Activated naive CD4-positive, alpha-beta T cell treated with anti-CD3 and anti-CD28 coated beads for 36 hours (primary cell): ENCODE measurements at regions not wholly inside any gene's neighbourhood (a gene's known extent, or its start where the extent isn't known, plus 50 kb on each side); places are given as distances from the start of the nearest gene placed in this dataset.
"Not testable (repeated sequence)": the region's sequence is repeated elsewhere in the genome, so short reads cannot be mapped to it uniquely, and the experiment has no call there.

ENCODE experiments used
- CTCF ChIA-PET: fragments of 350-600 bp; sonication (Branson Sonifier 250); formaldehyde crosslinking; loops from one replicate; lab custom pipeline; 2021; ENCODE audit warnings: antibody characterized with exemption; lab: Charles Lee
- DNase-seq: peaks from one replicate; pipeline ENCODE4 v3.0.0-alpha.2; 2020
- H3K27ac Mint-ChIP-seq: one replicate; pipeline ENCODE4 v1.8.0; 2021; ENCODE audit warnings: mild to moderate bottlenecking, mixed read lengths
- H3K27me3 Mint-ChIP-seq: one replicate; pipeline ENCODE4 v1.8.0; 2021; ENCODE audit warnings: low read depth, mixed read lengths
- H3K36me3 Mint-ChIP-seq: one replicate; pipeline ENCODE4 v1.8.0; 2021; ENCODE audit warnings: low read depth, mixed read lengths
- H3K4me1 Mint-ChIP-seq: one replicate; pipeline ENCODE4 v1.8.0; 2021; ENCODE audit warnings: low read depth, mixed read lengths
- H3K4me3 Mint-ChIP-seq: one replicate; pipeline ENCODE4 v1.8.0; 2021; ENCODE audit warnings: mild to moderate bottlenecking, moderate library complexity, mixed read lengths
- H3K9me3 Mint-ChIP-seq: one replicate; pipeline ENCODE4 v1.8.0; 2021; ENCODE audit warnings: mixed read lengths
- intact Hi-C: fragments of 100-400 bp; cut with micrococcal nuclease; formaldehyde crosslinking; loops from one replicate; pipeline ENCODE4 v1.15.1; 2023

DNA sequence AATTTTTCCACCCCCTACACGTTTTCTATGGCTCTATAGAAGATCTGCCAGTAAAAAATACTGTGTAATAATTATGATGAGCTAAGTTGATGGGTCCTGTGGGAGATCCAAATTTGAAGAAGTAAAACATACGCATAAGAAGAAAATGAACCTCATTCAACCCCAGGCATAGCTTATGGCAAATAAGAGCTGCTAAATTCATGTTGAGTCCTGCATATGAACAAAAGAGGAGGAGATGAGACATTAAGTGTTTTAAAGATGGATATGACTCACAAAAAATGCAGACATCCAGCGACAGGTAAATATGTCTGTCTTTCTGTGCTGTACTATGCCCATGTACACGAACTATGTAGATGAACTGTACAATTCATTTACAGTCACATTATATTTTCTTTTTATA, 101.9 kb downstream of the LIG4 start:
- H3K9me3 Mint-ChIP-seq, result no peaks in the 10 kb centered on the region
- H3K4me3 Mint-ChIP-seq, result no peak overlapping the region
- CTCF ChIA-PET, result no interaction called here
- intact Hi-C loops, result no loop called here
- H3K36me3 Mint-ChIP-seq, result no peaks in the 10 kb centered on the region
- peaks cover 5% of the 10 kb centered on the region for H3K27me3 Mint-ChIP-seq
- H3K27ac Mint-ChIP-seq, result no peak overlapping the region
- no peak for DNase-seq
- no peaks in the 10 kb centered on the region for H3K4me1 Mint-ChIP-seq

DNA sequence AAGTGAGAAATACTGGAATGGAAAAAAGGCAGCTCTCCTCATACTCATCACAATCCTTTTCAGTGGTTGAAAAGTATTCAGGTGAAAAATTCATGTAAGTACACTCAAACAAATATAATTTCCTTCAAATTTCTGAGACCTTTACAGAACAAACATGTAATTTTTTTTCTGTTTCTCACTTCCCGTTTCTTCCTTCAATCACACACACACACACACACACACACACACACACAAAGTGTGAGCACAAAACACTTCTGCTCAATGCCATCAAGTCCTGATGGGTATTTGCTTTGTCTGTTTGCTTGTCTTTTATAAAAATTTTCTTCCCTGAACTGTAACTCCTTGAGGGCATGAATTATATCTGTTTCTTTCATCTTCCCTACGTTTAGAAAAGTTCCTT, 110.6 kb downstream of the LIG4 start:
- H3K36me3 Mint-ChIP-seq, result no peaks in the 10 kb centered on the region
- intact Hi-C loops, result no loop called here
- no peaks in the 10 kb centered on the region for H3K4me1 Mint-ChIP-seq
- H3K4me3 Mint-ChIP-seq, result no peak overlapping the region
- CTCF ChIA-PET, result no interaction called here
- H3K27me3 Mint-ChIP-seq, result peaks cover 2% of the 10 kb centered on the region
- H3K27ac Mint-ChIP-seq, result no peak overlapping the region
- no peak for DNase-seq
- no peaks in the 10 kb centered on the region for H3K9me3 Mint-ChIP-seq

DNA sequence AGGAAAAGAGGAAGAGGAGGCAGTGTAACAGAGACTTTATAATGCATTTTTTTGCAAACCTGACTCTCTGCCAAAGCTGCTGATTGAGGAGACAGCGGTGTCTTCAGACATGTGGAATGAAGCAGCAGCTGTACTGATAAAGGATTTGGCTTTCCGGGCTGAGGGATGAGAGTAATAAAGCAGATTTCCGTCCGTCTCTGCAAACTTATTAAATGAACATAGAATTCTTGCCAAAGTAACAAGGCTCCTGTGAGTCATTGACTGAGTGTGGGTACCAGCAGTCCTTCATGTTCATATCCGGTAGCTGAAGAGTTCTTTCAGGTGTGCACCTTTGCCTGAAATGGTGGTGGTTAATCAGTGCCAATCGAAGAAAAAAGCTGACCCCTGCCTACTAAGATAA, 112.6 kb downstream of the LIG4 start:
- Mint-ChIP-seq H3K27me3 (peaks cover 14% of the 10 kb centered on the region), H3K4me3 (no peak overlapping the region), H3K9me3 (no peaks in the 10 kb centered on the region), H3K4me1 (no peaks in the 10 kb centered on the region), H3K36me3 (no peaks in the 10 kb centered on the region), H3K27ac (no peak overlapping the region)
- intact Hi-C loops, result no loop called here
- CTCF ChIA-PET, result no interaction called here
- no peak for DNase-seq

DNA sequence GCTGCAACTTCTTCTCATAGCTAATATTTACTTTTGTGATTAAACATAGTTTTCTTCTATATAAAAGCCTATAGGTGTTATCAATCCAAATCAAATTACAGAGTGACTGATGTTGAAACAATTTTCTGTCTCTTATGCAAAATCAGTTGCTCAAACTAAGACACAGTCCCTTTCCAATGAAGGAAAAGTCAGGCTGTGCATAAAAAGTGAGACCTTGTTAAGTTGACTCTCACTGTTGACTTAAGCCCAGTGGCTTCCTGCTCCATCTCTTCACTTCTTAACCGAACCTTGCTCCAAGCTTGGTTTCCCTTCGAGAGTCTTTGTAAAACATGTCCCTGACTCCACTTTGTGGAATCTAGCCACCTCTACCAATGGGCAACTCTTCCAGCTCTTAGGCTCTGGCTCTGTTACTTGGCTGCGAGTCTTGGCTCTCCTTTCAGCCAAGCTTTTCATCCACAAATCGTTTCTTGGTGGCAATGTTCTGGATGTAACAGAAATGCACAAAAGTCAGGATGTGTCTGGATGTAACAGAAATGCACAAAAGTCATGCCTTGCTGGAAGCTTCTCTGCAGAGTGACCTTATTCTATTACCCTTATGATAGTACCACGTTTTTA, 118.9 kb downstream of the LIG4 start:
- Mint-ChIP-seq H3K27me3 (peaks cover 12% of the 10 kb centered on the region), H3K36me3 (no peaks in the 10 kb centered on the region), H3K4me1 (no peaks in the 10 kb centered on the region), H3K9me3 (no peaks in the 10 kb centered on the region), H3K27ac (no peak overlapping the region), H3K4me3 (no peak overlapping the region)
- CTCF ChIA-PET, result no interaction called here
- DNase-seq, result no peak
- intact Hi-C loops, result no loop called here

DNA sequence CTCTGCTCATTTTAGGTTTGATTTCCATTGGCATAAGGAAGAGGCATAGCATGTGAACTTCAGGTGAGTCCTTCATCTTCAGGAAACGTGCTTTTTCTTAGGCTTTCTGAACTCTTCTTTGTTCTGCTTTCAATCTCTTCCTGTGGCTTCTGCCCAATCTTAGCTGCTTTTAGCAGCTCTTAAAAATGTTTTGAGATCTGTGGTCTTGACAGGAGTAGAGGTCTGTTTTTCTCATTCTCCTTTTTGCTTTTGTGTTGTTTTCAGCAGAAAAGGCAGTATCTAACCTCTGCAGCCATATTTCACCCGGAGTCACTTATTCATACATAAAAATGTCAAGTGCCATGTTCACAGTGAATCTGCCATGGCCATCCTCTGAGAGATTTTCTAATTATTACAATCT, 120.3 kb downstream of the LIG4 start:
- Mint-ChIP-seq H3K36me3 (no peaks in the 10 kb centered on the region), H3K4me3 (no peak overlapping the region), H3K9me3 (no peaks in the 10 kb centered on the region), H3K27ac (no peak overlapping the region), H3K4me1 (no peaks in the 10 kb centered on the region), H3K27me3 (peaks cover 15% of the 10 kb centered on the region)
- no peak for DNase-seq
- CTCF ChIA-PET, result no interaction called here
- intact Hi-C loops, result no loop called here

DNA sequence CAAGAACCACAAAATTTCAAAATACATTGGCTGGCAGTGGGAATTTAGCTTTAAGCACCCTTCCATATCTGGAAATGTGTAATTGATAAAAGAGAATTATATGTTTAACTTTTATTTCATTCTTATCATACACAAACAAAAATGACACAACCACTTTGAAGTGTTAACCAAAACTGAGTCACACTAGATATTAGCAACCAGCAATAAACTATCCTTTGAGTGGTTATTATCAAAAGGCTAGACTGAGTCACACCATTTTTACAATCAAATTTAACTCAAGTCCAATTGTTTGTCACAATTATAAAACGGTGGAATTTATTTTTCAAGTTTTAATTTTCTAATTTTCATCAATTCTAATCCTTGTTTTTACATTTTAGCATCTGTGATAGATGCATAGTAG, 121.7 kb downstream of the LIG4 start:
- intact Hi-C loops, result no loop called here
- no peaks in the 10 kb centered on the region for H3K9me3 Mint-ChIP-seq
- no peak overlapping the region for H3K27ac Mint-ChIP-seq
- no peaks in the 10 kb centered on the region for H3K4me1 Mint-ChIP-seq
- no peak overlapping the region for H3K4me3 Mint-ChIP-seq
- H3K36me3 Mint-ChIP-seq, result no peaks in the 10 kb centered on the region
- DNase-seq, result no peak
- peaks cover 10% of the 10 kb centered on the region for H3K27me3 Mint-ChIP-seq
- CTCF ChIA-PET, result no interaction called here

DNA sequence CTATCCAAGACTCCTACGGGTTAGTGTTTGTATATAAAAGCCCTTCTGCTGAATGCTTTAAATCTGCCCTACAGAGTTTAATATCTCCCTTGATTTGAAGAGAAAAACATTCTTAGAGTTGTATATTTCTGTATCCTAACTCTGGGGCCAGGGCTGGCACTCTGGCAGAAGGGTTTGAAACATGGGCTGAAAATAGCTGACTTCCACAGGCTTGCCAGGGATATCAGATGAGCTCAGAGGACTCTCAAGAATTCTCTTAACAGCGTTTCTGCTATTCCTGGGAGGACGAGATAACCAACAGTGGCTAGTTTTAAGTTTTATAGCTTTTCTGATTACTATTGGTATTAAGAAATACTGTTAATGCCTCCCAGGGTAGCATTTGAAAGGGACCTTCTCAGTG, 127.5 kb downstream of the LIG4 start:
- Mint-ChIP-seq H3K9me3 (no peaks in the 10 kb centered on the region), H3K4me3 (no peak overlapping the region), H3K4me1 (no peaks in the 10 kb centered on the region), H3K27me3 (peaks cover 6% of the 10 kb centered on the region), H3K36me3 (no peaks in the 10 kb centered on the region), H3K27ac (no peak overlapping the region)
- CTCF ChIA-PET, result no interaction called here
- intact Hi-C loops, result no loop called here
- DNase-seq, result no peak

DNA sequence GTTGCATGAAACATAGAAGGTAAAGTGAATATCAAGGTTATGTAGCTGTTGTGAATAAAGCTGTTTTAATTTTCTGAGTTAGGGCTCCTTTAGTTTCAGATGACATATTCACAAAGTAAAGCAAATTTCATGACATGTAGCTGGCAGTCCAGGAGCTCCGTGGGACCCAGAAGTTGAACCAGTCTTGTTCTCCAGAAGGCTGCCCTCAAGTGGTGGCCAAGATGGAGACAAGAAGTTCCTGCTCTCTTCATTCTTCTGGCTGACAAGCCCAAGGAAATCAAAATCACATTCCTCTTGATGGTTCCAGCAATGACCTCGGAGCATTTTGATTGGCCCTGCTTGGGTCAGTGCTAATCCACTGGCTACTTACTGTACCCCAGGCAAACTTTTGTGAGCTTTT, 128.7 kb downstream of the LIG4 start:
- CTCF ChIA-PET, result no interaction called here
- intact Hi-C loops, result no loop called here
- Mint-ChIP-seq H3K4me3 (no peak overlapping the region), H3K9me3 (no peaks in the 10 kb centered on the region), H3K4me1 (no peaks in the 10 kb centered on the region), H3K36me3 (no peaks in the 10 kb centered on the region), H3K27ac (no peak overlapping the region), H3K27me3 (peaks cover 6% of the 10 kb centered on the region)
- no peak for DNase-seq

DNA sequence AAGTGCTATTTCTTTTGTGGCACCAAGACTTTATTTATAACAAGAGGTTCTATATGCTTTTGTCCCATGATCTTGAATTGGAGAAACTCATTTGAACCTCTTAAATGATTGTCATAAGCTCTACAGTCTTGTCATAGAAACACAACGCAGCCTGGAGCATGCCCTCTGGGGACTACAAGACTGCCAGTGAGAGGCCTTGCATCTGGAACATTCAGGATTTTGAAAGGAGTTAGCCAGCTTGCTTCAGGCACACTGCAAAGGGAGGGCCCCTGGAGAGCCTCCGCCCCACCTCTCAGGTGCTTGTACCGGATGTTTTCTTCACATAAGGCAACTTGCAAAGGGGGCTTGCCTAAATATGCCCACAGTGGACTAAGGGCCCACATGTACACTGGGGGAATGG, 130.5 kb downstream of the LIG4 start:
- Mint-ChIP-seq H3K36me3 (no peaks in the 10 kb centered on the region), H3K4me3 (no peak overlapping the region), H3K4me1 (no peaks in the 10 kb centered on the region), H3K27me3 (peaks cover 3% of the 10 kb centered on the region), H3K27ac (no peak overlapping the region), H3K9me3 (no peaks in the 10 kb centered on the region)
- CTCF ChIA-PET, result no interaction called here
- intact Hi-C loops, result no loop called here
- DNase-seq, result no peak

DNA sequence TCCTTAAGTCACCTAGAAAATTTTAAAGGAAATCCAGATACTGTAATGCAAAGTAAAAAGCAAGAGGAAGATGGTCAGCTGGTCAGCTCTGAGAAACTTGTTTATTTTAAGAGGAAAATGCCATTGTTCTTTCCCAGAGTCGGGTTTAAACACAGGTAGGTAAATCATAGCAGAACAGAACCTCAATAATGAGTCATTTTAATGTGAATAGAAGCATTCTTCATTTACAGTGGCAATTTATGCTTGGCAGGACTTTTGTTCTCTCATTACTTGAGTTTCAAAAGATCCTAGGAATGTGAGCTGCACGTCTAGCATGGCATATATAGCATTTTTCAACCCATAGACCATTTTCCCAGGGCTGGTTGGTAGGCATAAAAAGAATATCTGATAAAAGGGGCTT, 132.3 kb downstream of the LIG4 start:
- Mint-ChIP-seq H3K4me1 (no peaks in the 10 kb centered on the region), H3K27me3 (peaks cover 3% of the 10 kb centered on the region)
- CTCF ChIA-PET, result interaction anchor here (1.4 kb wide), 1 partner anchor 73 kb away, joined by 3 read pairs; no protein-coding TSS in a partner anchor

DNA sequence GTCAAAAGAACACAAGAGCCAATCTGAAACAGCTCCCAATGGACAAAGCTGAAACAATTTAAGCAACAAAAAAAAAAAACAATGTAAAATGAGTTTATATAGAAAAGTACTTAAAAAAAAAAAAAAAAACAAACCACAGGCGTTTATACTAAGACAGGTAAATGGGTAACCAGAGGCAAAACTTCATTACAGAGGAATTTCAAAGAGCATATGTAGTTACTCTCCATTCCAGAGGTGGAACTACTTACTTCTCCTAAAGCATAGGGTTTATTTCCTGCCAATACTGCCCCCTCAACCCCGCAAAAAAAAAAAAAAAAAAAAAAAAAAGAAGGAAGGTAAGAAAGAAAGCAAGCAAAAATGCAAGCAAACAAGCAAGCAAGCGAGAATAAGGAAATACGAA, 132.9 kb downstream of the LIG4 start:
- Mint-ChIP-seq H3K27ac (no peak overlapping the region), H3K36me3 (no peaks in the 10 kb centered on the region), H3K27me3 (peaks cover 3% of the 10 kb centered on the region), H3K4me3 (no peak overlapping the region), H3K4me1 (no peaks in the 10 kb centered on the region), H3K9me3 (no peaks in the 10 kb centered on the region)
- CTCF ChIA-PET, result interaction anchor here (1.4 kb wide), 1 partner anchor 73 kb away, joined by 3 read pairs; no protein-coding TSS in a partner anchor
- no peak for DNase-seq
- intact Hi-C loops, result no loop called here

More for the DNA sequence above, 132.3 kb downstream of the LIG4 start:
- Mint-ChIP-seq H3K36me3 (no peaks in the 10 kb centered on the region), H3K9me3 (no peaks in the 10 kb centered on the region), H3K4me3 (no peak overlapping the region), H3K27ac (no peak overlapping the region)
- intact Hi-C loops, result no loop called here
- no peak for DNase-seq

DNA sequence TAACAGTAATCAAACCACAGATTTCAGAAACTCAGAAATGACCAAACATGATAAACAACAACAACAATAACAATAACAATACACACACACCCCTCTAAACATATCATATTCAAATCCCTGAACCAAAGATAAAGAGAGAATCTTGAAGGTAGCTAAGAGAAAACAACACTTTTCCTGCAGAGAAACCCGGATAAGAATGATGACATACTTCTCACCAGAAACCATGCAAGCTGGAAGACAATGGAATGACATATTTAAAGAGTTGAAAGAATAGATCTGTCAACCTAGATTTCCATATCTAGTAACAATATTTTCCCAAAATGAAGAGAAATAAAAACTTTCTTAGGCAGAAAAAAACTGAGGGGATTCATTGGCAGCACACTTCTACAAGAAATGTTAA, 138.1 kb downstream of the LIG4 start:
- H3K27me3 Mint-ChIP-seq, result no peaks in the 10 kb centered on the region
- no peak overlapping the region for H3K27ac Mint-ChIP-seq
- intact Hi-C loops, result no loop called here
- H3K4me1 Mint-ChIP-seq, result no peaks in the 10 kb centered on the region
- no peak overlapping the region for H3K4me3 Mint-ChIP-seq
- H3K9me3 Mint-ChIP-seq, result peaks cover 12% of the 10 kb centered on the region
- no peaks in the 10 kb centered on the region for H3K36me3 Mint-ChIP-seq
- CTCF ChIA-PET, result interaction anchor here (0.7 kb wide), 1 partner anchor 26 kb away, joined by 3 read pairs; no protein-coding TSS in a partner anchor
- DNase-seq, result no peak

DNA sequence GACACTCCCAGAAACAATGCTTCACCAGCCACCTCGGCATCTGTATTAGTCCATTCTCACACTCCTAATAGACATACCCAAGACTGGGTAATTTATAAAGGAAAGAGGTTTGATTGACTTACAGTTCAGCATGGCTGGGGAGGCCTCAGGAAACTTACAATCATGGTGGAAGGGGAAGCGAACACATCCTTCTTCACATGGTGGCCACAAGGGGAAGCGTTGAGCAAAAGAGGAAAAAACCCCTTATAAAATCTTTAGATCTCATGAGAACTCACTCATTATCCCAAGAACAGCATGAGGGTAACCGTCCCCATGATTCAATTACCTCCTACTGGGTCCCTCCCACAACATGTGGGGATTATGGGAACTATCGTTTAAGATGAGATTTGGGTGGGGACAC, 140.9 kb downstream of the LIG4 start:
- H3K27me3 Mint-ChIP-seq, H3K4me3 Mint-ChIP-seq, intact Hi-C loops, H3K4me1 Mint-ChIP-seq, DNase-seq, H3K36me3 Mint-ChIP-seq, H3K27ac Mint-ChIP-seq, CTCF ChIA-PET: not testable (repeated sequence)
- peaks cover 17% of the 10 kb centered on the region for H3K9me3 Mint-ChIP-seq
